KG1 (cell line): ENCODE measurements at regions not wholly inside any gene's neighbourhood (a gene's known extent, or its start where the extent isn't known, plus 50 kb on each side); places are given as distances from the start of the nearest gene placed in this dataset.
"Not testable (repeated sequence)": the region's sequence is repeated elsewhere in the genome, so short reads cannot be mapped to it uniquely, and the experiment has no call there.

ENCODE experiments used
- DNase-seq: peaks from one replicate; lab custom pipeline; 2025; lab: John Stamatoyannopoulos, UW

DNA sequence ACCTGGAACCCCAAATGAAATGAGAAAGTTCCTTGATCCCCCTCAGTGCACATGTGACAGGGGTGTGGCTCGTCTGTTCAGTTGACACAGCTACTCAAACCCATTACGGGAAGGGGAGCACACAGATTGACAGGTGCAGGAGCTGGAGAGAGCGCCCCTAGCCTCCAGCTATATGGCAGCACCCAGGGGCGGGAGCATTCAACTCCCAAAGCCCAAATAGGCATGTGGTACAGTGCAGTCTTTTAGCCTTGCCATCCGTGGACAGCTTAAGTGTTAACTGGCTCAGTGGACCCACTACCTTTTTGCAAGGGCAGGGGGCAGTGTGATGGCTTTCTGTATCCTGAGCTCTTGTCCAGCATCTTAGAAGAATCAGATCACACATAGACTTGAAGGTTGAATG lies 1374.2 kb upstream of the ALCAM start:
- DNase-seq: no peak

DNA sequence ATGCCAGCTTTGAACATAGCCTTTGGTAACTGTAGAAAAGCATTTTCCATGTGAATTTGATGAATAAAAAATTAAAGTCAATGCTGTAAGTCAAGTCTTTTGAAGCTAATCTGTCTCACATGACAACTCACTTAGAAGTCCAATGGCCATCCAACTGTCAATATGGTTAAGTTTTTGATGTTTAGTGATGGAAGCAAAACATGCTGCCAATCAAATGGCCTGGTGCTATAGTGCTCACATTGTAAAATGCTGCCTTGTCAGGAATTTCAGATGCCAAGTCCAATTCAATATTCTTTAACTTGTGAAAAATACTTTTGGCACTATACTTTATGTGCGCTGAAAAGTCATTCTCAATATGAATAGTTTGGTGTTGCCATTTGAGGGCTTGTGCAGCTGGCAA lies 1361.8 kb upstream of the ALCAM start:
- no peak for DNase-seq

DNA sequence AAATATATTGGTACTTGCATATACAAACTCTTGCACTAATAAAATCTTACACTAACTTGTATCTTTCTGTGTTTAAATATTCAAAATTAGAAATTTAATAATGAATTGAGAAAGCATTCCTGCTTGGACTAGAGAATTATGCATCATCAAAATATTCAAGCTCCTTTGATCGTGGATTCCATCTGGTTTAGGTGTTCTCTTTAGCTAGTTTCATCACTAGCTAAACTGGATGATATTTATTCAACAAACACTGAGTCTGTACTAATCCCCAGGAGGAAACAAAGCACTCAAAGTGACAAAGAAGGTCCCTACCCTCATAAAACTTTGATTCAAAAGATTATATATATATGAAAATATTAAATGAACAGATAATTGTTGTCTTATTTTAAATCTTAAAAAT lies 1360.9 kb upstream of the ALCAM start:
- no peak for DNase-seq

DNA sequence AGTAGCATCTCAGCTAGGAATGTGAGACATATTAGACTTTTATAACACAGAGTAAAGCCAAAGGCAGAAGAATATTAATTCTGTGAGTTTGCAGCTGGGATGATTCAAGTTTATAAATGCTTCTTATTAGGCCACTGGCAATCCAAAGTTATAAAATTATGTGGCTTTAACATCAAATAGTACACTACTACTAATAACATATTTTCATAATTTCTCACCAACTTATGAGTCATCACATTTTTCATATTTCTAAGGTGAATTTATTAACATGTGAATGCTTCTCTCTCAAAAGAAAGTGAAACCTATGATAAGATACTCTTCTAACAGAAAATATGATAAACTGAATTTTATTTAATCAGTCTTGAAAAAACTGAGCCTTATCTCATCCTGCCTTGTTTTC lies 1348.2 kb upstream of the ALCAM start:
- DNase-seq: no peak

DNA sequence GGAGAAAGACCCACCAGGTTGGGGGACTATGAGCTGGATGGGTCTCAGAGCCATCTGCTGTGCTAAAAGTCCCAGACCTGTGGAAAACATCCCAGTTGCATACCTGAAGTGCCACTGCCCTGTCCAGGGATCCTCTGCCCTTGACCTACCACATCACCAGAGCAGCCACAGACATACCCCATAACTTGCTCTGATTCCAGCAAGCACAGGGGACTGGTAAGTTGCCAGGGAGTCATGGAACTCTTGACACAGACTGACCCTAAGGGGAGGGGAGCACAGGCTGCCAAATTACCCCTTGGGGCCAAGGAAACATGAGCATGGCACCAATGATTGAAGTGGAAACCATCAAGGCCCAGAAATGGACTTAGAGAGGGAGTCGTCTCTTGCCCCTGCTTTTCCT lies 1335.1 kb upstream of the ALCAM start:
- DNase-seq: no peak

DNA sequence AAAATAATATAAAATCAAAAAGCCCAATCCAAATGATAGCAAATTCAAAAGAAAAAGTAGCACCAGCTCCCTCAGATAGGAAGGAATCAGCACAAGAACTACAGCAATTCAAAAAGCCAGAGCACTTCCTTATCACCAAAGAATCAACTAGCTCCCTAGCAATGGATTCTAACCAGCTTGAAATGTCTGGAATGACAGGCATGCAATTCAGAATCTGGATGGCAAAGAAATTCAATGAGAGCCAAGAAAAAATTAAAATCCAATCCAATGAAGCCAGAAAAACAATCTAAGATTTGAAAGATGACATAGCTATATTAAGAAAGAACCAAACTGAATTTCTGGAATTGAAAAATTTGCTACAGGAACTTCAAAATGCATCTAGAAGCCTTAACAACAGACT lies 1334.4 kb upstream of the ALCAM start:
- no peak for DNase-seq

DNA sequence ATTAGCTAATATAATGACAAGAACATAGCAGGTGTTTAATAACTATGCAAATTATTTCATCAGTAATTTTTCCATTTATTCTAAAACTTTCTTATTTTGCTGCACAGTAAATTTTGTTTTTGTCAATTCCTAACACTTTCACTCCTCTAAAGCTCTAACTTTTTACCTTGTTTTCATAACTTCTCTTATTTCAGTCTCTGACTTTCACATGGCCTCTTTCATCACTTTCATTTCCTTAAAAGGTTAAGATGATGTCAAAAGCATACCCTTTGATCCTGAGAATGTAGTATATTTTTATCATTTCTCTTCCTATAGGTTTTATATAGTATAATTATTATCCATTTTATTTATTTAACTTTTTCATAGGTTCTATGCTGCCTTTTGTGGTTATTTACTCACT lies 1325.8 kb upstream of the ALCAM start:
- no peak for DNase-seq

DNA sequence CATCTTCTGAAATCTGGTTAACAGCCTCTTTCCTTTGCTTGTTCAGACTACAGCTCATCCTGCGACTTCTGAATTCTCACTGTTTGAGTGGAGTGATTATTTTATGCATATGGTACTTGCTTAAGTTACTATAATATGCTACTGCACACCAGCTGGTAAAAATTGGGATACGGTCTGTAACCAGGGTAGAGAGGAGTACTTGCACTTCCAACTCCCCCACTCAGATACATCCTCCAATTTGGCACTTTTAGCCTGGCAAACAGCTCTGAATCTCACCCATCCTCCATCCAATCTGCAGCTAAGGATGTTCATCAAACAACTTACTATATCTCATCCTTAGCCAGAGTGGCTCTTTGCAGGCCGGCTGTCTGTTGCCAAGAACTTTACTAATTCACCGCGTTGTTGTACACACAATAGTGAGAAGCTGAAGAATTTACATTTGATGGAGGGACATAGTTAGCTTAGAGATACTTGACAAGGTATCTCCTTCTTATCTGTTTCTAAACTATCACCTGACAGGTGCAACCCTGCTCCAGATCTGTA lies 1323.6 kb upstream of the ALCAM start:
- not testable (repeated sequence) for DNase-seq

DNA sequence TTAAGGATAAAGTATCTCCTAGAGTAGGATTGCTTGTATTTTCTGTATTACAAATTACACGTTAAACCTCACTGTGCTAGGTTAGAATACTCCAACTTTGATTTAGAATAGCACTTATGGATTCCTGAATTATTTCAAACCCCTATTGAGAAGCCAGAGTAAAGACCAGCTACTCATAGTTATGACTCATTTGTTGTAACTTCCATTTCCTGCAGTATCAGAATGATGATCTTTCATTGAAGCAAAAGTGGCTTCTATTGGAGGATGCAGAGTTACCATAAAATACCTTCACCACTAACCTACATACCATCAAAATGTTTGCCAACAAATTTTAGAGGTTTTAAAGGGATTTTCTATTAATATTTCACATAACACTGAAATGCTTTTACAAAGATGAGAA lies 1322.7 kb upstream of the ALCAM start:
- DNase-seq: no peak

DNA sequence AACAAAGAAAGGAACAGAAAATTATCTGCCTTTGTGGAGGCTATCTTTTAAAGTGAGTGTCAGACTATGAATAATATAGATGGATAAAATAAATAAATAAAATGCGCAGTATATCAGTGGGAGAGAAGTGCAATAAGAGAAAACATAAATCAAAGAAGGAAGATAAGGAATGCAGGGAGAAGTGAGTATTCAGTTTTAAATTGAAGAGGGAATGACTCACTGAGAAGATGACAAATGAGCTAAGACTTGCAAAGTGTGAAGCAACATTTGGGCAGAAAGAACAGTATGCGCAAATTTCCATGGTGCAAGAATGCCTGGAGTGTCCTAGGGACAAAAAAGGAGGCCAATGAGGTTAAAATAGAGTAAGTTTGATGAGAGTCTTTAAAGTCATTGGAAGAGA lies 1300.1 kb upstream of the ALCAM start:
- DNase-seq: no peak

DNA sequence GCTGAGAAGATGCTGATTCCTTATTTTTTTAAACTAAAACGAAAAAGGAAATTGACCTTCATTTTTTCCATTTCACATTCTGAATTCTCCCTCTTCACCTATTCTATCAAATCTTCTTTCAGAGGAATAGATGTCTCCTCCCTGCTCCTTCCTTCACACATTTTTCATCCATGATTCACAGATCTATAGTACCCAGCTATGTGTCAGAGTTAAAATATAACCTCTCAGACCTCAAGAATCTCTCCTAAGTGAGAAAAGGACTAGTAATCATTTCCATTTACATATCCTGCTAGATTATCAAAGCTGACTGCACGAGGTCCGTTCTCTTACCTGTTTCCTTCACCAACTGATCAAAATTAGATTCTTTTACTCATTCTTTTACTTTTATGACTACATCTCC lies 1297.6 kb upstream of the ALCAM start:
- no peak for DNase-seq

DNA sequence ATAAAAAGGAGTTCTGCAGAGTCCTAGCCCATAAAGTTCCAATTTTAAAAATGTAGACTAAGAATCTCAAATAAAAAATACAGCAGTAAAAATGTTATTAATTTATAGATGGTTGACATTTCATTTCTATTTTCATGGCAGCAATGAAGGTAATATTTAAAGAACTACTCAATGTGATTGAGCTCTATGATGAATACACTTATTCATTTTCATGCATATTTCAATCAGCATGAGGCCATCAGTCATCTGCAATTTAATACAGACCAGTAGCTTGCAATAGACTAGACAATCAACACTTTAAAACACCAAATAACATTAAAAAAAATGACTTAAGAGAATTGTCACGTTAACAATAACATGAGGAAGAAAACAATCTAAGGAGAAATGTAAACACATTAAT lies 1295.8 kb upstream of the ALCAM start:
- DNase-seq: no peak

DNA sequence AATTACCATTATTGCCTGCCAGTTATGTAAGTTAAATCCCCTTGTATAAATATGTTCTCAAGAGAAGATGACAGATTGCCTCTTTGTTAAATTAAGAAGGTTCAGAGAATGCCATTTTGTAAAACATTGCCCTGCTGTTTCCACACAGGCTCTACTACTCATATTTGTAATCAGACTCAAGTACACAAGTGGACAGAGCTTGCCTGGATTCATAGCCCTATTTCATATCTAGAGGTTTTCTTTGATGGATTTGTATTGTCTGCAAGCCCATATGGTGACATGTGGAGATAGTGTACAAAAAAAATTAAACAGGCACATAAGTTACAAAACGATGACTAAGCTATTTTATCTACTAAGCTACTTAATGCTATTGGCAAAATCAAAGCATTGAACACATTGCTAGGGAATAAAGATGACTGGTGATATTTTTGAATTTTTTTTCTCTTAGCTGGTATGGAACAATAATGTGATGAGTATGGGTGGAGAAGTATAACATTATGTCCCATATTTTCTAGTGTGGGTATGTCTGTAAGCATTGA lies 1286.6 kb upstream of the ALCAM start:
- DNase-seq: no peak

DNA sequence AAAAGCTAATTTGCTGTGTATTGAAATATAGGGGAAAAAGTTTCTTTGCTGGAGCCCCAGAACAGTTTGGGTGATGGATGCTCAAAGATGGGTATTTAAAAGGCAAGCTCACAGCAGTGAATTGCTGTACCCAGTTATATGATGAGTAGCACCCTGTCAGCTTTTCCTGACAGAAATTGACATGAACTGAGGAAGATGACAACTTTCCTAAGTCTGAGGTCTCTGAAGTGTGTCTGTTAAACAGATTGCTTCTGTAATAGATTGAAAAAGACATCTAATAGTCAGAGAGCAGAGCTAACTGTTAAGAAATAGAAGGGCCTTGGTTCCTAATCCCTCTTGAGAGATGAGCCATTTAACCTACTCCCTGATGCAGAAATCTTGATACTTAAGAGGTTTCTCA lies 1278.0 kb upstream of the ALCAM start:
- no peak for DNase-seq

DNA sequence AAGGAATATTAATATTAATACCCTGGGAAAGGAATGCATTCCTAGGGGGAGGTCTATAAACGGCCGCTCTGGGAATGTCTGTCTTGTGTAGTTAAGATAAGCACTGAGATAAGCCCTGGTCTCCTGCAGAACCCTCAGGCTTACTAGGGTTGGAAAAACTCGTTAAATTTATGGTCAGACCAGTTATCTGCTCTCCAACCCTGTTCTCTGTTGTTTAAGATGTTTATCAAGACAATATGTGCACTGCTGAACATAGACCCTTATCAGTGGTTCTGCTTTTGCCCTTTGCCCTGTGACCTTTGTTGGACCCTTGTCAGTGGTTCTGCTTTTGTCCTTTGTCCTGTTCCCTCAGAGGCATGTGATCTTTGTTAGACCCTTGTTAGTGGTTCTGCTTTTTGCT lies 1276.7 kb upstream of the ALCAM start:
- not testable (repeated sequence) for DNase-seq

DNA sequence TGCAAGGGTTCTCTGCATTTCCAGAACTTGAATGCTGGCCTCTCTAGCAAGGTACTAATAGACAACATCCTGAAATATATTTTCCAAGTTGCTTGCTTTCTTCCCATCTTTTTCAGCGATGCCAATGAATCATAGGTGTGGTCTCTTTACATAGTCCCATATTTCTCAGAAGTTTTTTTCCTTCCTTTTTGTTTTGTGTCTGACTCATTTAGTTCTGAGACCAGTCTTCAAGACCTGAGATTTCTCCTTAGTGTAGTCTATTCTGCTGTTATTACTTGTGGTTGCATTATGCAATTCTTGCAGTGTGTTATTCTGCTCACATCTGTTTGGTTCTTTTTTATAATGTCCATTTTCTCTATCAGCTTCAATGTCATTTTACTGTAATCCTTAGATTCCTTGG lies 1265.0 kb upstream of the ALCAM start:
- no peak for DNase-seq

DNA sequence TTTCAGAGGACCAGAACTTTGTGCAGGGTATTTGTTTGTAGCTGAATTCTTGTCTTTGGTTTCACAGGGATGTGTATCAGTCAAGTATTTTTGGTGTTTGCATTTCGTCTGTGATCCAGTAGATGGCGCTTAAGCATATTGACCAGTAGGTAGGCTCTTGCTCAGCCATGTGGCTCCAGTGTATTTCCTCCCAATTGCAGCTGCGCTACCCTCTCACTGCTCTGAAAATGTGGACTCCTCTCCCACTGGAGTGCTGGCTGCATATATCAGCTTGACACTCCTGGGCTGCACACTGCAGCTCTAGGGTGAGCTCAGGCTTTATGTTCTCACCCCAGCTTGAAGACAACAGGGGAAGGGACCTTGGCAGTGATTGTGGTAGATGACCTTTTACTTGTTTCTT lies 1264.3 kb upstream of the ALCAM start:
- DNase-seq: peak; percentile 38

DNA sequence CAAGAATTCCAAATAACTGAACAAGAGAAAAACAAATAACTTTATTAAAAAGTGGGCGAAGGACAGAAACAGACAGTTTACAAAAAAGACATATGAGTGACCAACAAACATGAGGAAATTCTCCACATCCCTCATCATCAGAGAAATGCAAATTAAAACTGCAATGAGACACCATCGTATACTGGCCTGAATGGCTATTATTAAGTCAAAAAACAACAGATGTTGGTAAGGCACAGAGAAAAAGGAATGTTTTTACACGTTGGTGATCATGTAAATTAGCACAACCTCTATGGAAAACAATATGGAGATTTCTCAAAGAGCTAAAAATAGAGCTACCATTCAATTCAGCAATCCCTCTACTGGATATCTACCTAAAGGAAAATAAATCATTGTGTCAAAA lies 1260.4 kb upstream of the ALCAM start:
- no peak for DNase-seq

DNA sequence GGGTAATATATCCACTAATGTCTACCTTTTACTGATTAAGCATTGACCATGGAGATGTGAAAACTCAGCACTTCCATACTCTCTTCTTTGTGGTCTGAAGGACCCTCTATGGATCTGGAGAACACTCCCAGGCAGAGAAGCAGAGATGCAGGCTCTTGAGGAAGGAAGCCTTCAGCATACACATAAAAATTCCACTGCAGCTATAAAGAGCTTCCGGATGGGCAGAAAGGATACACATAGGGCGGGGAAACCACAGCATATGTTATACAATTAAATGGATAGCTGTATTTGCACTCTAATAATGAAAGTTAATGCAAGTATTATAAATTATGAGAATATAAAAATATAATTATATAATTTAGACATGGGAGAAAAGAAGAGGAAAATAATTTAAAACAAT lies 1258.2 kb upstream of the ALCAM start:
- no peak for DNase-seq

DNA sequence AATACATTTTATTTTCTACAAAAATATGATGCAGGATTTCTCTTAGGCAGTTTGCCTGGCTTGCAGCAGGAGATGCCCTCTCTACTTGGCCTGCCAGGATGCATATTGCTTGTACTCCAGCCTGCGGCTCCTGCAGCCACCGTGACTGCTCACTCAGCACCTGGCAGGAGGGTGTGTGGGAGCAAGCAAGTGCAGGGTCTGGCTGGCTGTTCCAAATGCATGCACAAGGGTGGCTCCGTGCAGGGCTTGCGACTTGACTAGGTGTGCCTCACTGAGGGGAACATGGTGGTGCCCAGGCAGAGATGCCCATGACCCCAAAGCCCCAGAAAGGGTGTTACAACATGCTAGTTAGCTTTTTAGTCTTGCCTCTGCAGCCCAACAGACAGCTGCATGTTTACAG lies 1240.2 kb upstream of the ALCAM start:
- no peak for DNase-seq

DNA sequence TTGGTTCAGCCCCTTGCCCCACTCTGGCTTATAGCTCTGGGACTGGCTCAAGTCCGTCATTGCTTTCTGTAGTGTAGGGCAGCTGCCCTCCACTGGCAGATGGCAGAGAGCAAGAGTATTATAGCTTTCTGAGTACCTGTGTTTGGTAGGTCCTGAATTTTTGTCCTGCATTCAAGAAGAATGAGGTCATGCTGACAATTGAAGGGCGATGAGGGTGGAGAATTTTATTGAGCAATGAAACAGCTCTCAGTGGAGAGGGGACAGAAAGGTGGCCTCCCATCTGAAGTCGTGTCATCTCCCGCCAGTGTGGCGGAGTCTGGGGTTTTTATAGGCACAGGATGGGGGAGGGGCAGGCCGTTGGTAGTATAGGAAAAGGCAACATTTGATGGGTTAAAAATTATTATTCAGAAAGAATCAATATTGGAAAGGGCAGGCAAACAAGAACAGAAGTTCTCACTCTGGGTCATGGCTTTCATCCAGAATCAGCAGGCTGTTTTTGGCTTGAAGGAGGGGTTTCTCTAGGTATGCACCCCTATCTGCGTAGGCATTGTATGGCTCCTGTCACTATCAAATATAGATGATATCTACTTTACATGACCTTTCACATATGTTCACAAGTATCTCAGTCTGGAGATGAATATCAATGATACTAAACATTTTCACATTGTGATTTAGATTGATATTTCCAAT lies 1239.7 kb upstream of the ALCAM start:
- DNase-seq: no peak

DNA sequence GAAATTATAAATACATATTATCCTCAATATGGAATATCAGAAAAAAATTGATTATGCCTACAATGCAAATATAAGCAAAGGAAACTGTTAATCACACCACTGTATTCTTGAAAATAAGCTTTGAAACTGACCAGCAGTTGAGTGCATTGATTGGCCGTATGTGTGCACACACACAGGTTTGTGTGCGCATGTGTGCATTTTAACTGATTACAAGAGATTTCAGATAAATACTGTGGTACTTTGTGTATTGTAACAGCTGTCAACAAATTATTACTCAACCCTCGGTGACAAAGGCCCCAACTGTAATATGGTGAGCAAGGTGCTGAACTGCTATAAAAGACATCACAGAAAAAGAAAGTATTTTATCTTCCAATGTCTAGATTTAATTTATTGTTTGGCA lies 1238.9 kb upstream of the ALCAM start:
- DNase-seq: no peak

DNA sequence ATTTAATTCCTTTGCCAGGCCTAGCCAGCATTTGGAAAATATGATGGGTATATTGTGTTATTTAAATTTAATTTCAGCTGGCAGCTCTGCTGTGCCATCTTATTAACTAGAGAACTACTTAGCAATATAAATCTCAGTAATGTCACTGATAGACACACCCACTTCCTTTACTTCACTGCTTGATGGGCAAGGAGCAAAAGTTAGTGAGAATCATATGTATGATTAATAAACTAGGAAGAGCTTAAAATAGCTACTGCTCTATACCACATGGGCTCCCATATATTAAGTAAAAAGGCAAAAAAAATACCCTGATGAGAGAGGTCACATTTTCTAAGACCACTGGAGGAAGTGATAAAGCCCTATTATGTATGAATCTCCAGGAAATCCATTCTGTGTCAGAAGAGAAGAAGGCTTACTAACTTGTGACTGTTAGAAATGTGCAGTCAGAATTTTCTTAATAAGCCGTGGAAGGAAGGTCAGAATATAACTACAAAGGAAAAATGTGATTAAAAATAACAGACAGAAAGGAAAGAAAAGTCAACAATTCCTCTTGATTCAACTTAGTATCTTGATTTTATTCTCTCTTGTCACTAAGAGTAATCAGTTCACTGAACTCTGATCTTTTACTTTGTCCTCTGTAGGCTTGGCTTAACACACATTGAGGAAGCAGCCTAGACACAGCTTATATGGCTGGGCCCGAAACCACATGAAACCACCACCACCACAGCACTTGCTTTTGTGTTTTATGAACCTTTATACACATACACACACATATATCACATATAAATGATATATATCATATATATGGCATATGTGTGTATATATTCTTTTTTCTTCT lies 1233.9 kb upstream of the ALCAM start:
- no peak for DNase-seq
